GM12875 (cell line): ENCODE measurements at regions not wholly inside any gene's neighbourhood (a gene's known extent, or its start where the extent isn't known, plus 50 kb on each side); places are given as distances from the start of the nearest gene placed in this dataset.

Source experiments
- H3K4me3 ChIP-seq: one replicate; pipeline ENCODE4 v1.5.1; 2011; ENCODE audit warnings: low read depth, low read length, control low read depth
- TF ChIP-seq, protein P1 (sequence below): IDR thresholded peaks from 2 replicates; pipeline ENCODE4 v1.5.1; 2011; ENCODE audit warnings: low read depth, mild to moderate bottlenecking, control low read depth, inconsistent platforms, low read length, moderate library complexity, borderline replicate concordance; ENCODE audit not compliant: insufficient read depth

- TF ChIP-seq, protein P1, sequence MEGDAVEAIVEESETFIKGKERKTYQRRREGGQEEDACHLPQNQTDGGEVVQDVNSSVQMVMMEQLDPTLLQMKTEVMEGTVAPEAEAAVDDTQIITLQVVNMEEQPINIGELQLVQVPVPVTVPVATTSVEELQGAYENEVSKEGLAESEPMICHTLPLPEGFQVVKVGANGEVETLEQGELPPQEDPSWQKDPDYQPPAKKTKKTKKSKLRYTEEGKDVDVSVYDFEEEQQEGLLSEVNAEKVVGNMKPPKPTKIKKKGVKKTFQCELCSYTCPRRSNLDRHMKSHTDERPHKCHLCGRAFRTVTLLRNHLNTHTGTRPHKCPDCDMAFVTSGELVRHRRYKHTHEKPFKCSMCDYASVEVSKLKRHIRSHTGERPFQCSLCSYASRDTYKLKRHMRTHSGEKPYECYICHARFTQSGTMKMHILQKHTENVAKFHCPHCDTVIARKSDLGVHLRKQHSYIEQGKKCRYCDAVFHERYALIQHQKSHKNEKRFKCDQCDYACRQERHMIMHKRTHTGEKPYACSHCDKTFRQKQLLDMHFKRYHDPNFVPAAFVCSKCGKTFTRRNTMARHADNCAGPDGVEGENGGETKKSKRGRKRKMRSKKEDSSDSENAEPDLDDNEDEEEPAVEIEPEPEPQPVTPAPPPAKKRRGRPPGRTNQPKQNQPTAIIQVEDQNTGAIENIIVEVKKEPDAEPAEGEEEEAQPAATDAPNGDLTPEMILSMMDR: no peak
- H3K4me3 ChIP-seq: no peak overlapping the region
Observed at GRCh38 chr15:98231696-98232440, 271.4 kb downstream of the ARRDC4 start.

DNA sequence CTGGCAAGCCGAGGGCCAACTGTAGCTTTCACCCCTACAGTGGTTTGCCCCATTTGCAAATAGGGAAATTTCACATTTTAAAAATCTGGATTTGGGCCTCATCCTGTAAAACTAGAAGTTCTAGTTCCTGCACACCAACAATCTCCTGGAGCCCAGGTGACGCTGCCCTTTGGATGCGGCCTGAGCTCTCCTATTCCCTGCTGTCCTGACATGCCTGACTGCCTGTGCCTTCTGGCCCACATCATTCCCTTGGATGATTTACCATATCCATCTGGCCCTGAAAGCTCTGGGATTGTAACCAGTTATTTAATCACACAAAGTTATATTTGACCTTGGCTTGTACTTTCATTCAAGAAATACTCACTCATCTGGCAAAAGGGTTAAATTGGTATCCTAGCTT lies 272.3 kb downstream of the ARRDC4 start:
- TF ChIP-seq, protein P1: no peak
- no peak overlapping the region for H3K4me3 ChIP-seq

DNA sequence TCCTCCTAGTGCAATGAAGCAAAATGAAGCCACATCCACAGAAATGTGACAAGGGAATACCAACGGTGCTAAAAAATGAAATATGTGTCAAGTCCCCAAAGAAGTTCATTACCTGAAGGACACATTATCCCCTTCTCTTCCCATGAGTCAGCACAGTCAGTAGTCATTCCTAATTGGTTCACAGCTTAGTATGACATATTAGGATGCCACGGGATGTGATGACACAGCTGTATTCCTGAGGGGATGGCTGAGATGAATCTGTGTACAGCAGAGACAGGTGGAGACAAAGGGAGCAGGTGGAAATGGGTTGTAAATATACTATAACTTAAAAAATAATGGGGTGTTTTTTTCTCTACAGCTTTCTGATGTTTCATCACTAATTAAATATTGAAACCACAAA lies 273.4 kb downstream of the ARRDC4 start:
- no peak overlapping the region for H3K4me3 ChIP-seq
- TF ChIP-seq, protein P1: no peak

- TF ChIP-seq, protein P1: no peak
- H3K4me3 ChIP-seq: no peak overlapping the region
Observed at GRCh38 chr15:98240303-98240702, 279.8 kb downstream of the ARRDC4 start.

DNA sequence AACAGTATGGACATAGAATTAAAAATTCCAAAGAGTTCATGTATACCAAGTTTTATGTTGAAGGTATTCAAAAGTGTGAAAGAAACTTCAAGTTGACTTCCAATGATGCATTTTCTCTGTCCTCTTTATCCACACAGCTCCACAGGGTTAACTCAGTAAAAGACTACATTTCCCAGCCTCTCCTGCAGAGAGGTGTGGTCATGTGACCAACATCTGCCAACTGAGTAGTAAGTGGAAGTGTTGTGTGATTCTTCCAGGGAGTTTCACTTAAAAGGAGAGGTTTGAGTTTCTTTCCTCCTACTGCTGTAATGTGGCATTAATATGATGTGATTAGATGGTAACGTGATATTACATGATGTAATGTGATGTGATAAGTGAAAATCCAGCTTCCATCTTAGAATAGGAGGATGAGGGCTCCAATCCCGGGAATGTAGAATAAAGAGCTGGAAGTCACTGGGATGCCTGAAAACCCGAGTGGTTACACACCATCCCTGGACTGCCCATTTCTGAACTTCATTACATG lies 280.6 kb downstream of the ARRDC4 start:
- TF ChIP-seq, protein P1: no peak
- no peak overlapping the region for H3K4me3 ChIP-seq

GRCh38 chr15:98257290-98257689 lies 296.8 kb downstream of the ARRDC4 start:
- no peak overlapping the region for H3K4me3 ChIP-seq
- TF ChIP-seq, protein P1: no peak

GRCh38 chr15:98263787-98264186 lies 303.3 kb downstream of the ARRDC4 start:
- H3K4me3 ChIP-seq: no peak overlapping the region
- TF ChIP-seq, protein P1: no peak
